Lower leg skin (tissue), 3 donors: ENCODE measurements at regions not wholly inside any gene's neighbourhood (a gene's known extent, or its start where the extent isn't known, plus 50 kb on each side); places are given as distances from the start of the nearest gene placed in this dataset.

Experiments used
- CTCF ChIP-seq, 3 donors: fragments of 450-650 bp; IDR thresholded peaks; one replicate each; pipeline ENCODE4 v1.5.1; 2016; ENCODE audit warnings: antibody characterized with exemption in 3 of 3, mild to moderate bottlenecking in 3 of 3, moderate library complexity in 2 of 3
- POLR2A ChIP-seq, 2 donors: fragments of 450-650 bp; IDR thresholded peaks; one replicate each; pipeline ENCODE4 v1.6.1; 2016 to 2017; ENCODE audit warnings: antibody characterized with exemption in 2 of 2, mild to moderate bottlenecking in 1 of 2, moderate library complexity in 1 of 2

GRCh38 chr15:38038659-38039442 is 104.4 kb downstream of the TMCO5A start:
- TF ChIP-seq CTCF (IDR thresholded peaks at IDR 0.05) (no peak), POLR2A (IDR thresholded peaks at IDR 0.05) (no peak)
